Duodenal mucosa (tissue), 2 donors: ENCODE measurements at regions not wholly inside any gene's neighbourhood (a gene's known extent, or its start where the extent isn't known, plus 50 kb on each side); places are given as distances from the start of the nearest gene placed in this dataset.
"Not testable (repeated sequence)": the region's sequence is repeated elsewhere in the genome, so short reads cannot be mapped to it uniquely, and the experiment has no call there.

Experiments used
- H3K27ac ChIP-seq: one replicate; pipeline ENCODE4 v1.7.0; 2013; ENCODE audit warnings: low read depth, low read length
- H3K27me3 ChIP-seq, 2 donors: one replicate each; pipeline ENCODE4 v1.7.0; 2013; ENCODE audit warnings: low read length in 2 of 2, control low read depth in 1 of 2; ENCODE audit not compliant: insufficient read depth in 2 of 2, control insufficient read depth in 1 of 2
- H3K36me3 ChIP-seq, 2 donors: one replicate each; pipeline ENCODE4 v1.7.0; 2013; ENCODE audit warnings: low read length in 2 of 2, control low read depth in 1 of 2; ENCODE audit not compliant: insufficient read depth in 2 of 2, control insufficient read depth in 1 of 2
- H3K4me1 ChIP-seq, 2 donors: one replicate each; pipeline ENCODE4 v1.7.0; 2013; ENCODE audit warnings: low read length in 2 of 2, control low read depth in 1 of 2; ENCODE audit not compliant: insufficient read depth in 2 of 2, control insufficient read depth in 1 of 2
- H3K4me3 ChIP-seq, 2 donors: one replicate each; pipeline ENCODE4 v1.7.0; 2013; ENCODE audit warnings: low read length in 2 of 2, low read depth in 1 of 2
- H3K9ac ChIP-seq, 2 donors: one replicate each; pipeline ENCODE4 v1.7.0; 2013; ENCODE audit warnings: low read length in 2 of 2, low read depth in 1 of 2
- H3K9me3 ChIP-seq, 2 donors: one replicate each; pipeline ENCODE4 v1.7.0; 2013; ENCODE audit warnings: low read length in 2 of 2, control low read depth in 1 of 2; ENCODE audit not compliant: control insufficient read depth in 1 of 2

DNA sequence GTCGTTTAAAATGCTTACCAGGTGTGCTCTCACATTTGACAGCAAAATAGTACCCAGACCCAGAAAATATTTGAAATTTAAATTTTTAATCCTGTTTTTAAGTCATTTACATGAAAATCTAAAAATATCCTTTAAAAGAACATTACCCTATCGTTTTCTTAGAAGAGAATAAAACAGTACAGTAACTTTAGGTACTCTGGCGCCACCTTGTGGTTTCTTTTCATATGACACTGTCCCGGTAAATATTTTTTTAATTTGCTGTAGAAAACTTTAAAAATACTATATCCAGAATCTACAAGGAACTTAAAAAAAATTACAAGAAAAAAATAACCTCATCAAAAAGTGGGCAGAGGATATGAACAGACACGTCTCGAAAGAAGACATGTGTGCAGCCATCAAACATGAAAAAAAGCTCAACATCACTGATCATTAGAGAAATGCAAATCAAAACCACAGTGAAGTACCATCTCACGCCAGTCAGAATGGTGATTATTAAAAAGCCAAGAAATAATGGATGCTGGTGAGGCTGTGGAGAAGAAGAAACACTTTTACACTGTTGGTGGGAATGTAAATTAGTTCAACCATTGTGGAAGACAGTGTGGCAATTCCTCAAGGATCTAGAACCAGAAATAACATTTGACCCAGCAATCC lies 129.2 kb downstream of the RGS21 start:
- Histone ChIP-seq H3K27ac (no peak overlapping the region), H3K9ac (no peak overlapping the region), H3K9me3 (no peaks in the 10 kb centered on the region), H3K36me3 (no peaks in the 10 kb centered on the region), H3K27me3 (no peaks in the 10 kb centered on the region), H3K4me3 (no peak overlapping the region), H3K4me1 (no peaks in the 10 kb centered on the region)

DNA sequence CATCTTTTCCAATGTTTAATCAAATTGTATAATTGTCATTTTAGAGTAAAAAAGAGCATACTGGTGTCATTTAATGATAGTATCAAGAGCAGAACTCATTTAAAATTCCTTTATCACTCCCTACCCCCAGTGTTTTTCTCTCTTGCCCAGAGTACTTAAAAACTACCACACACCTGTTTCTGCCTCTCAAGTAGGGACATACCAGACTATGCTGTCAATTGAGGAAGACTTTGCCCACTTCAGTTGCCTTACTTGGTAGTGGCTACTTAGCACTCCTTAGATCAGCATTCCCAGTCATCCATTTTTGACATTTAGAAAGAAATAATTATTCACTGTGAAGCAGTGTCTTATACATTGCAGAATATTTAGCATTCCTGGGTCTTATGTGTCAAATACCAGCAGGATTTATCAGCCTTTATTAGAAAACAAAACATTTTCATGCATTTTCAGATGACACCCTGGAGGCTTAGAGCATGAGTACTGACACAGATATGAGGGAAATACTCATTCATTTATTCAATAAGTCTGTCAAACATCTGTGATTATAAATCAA lies 127.5 kb upstream of the RGS1 start:
- no peaks in the 10 kb centered on the region for H3K9me3 ChIP-seq
- no peak overlapping the region for H3K4me3 ChIP-seq
- no peak overlapping the region for H3K9ac ChIP-seq
- no peaks in the 10 kb centered on the region for H3K27me3 ChIP-seq
- no peak overlapping the region for H3K27ac ChIP-seq
- no peaks in the 10 kb centered on the region for H3K4me1 ChIP-seq
- no peaks in the 10 kb centered on the region for H3K36me3 ChIP-seq

DNA sequence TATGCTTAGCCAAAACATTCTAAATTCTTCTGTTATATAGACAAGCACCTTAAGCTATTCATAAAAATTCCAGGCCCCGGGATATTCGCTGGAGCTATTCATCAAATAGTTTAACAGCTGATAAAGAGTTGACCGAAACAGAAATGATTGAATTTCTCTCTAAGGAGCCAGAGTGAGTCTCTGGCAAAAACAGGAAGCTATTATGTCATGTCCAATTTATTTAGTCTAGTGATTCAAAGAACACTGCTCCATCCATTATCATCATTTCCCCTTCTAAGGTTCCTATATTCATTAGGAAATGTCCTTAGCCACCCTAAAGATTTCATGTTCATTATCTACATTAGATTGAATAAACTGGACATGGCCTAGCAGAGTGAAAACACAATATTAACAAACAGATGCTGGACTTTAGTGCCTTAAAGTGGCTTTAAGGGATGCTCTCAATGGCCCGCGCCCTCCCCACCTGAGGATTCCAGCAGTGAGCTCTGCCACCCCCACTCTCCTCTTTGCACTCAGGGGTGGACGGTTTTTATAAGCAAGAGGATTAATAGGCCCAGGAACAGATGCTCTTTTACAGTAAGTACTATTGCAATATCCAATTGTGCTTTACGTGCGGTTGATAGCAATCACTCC lies 122.1 kb upstream of the RGS1 start:
- H3K4me1 ChIP-seq = no peaks in the 10 kb centered on the region
- no peaks in the 10 kb centered on the region for H3K9me3 ChIP-seq
- H3K27ac ChIP-seq = no peak overlapping the region
- H3K9ac ChIP-seq = no peak overlapping the region
- H3K4me3 ChIP-seq = no peak overlapping the region
- H3K36me3 ChIP-seq = no peaks in the 10 kb centered on the region
- no peaks in the 10 kb centered on the region for H3K27me3 ChIP-seq

GRCh38 chr1:192459467-192459866 lies 116.1 kb upstream of the RGS1 start:
- Histone ChIP-seq H3K27ac (no peak overlapping the region), H3K4me3 (no peak overlapping the region), H3K4me1 (no peaks in the 10 kb centered on the region), H3K9me3 (no peaks in the 10 kb centered on the region), H3K27me3 (no peaks in the 10 kb centered on the region), H3K9ac (no peak overlapping the region), H3K36me3 (no peaks in the 10 kb centered on the region)

DNA sequence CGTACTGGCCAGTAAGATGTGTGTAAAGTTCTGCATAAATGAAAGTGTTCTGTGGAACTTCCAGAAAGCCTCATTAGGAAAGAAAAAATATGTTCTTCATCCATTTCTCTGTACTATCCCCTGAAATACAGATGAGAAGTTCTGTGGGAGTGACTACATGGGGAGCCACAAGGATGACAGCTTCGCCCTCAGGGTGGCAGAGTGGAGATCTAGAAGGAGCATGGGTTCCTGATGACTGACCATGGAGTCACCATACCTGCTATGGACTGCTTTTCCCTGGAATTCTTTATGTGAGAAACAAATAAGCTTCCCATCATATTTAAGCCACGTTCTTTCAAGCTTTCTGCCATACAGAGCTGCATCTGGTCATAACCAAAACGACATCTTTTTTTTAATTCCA lies 113.9 kb upstream of the RGS1 start:
- no peaks in the 10 kb centered on the region for H3K4me1 ChIP-seq
- H3K9me3 ChIP-seq = no peaks in the 10 kb centered on the region
- H3K27me3 ChIP-seq = no peaks in the 10 kb centered on the region
- no peaks in the 10 kb centered on the region for H3K36me3 ChIP-seq
- no peak overlapping the region for H3K27ac ChIP-seq
- no peak overlapping the region for H3K9ac ChIP-seq
- no peak overlapping the region for H3K4me3 ChIP-seq

- no peak overlapping the region for H3K9ac ChIP-seq
These were observed 113.0 kb upstream of the RGS1 start for GRCh38 chr1:192462616-192463015.

GRCh38 chr1:192463661-192464060 lies 111.9 kb upstream of the RGS1 start:
- Histone ChIP-seq H3K9me3 (no peaks in the 10 kb centered on the region), H3K4me1 (no peaks in the 10 kb centered on the region), H3K4me3 (no peak overlapping the region), H3K27ac (no peak overlapping the region), H3K27me3 (no peaks in the 10 kb centered on the region), H3K36me3 (no peaks in the 10 kb centered on the region), H3K9ac (no peak overlapping the region)

More at GRCh38 chr1:192462616-192463015, 113.0 kb upstream of the RGS1 start:
- Histone ChIP-seq H3K4me1 (no peaks in the 10 kb centered on the region), H3K36me3 (no peaks in the 10 kb centered on the region), H3K9me3 (no peaks in the 10 kb centered on the region), H3K4me3 (no peak overlapping the region), H3K27ac (no peak overlapping the region), H3K27me3 (no peaks in the 10 kb centered on the region)

GRCh38 chr1:192465221-192465620 lies 110.4 kb upstream of the RGS1 start:
- H3K36me3 ChIP-seq, H3K4me1 ChIP-seq, H3K9ac ChIP-seq, H3K27me3 ChIP-seq, H3K9me3 ChIP-seq, H3K4me3 ChIP-seq, H3K27ac ChIP-seq: not testable (repeated sequence)

GRCh38 chr1:192474080-192474683 lies 101.4 kb upstream of the RGS1 start:
- peaks cover 0 to 4% of the 10 kb centered on the region in 2 donors for H3K27me3 ChIP-seq
- no peak overlapping the region for H3K27ac ChIP-seq
- no peak overlapping the region for H3K9ac ChIP-seq
- H3K4me1 ChIP-seq = no peaks in the 10 kb centered on the region
- H3K9me3 ChIP-seq = no peaks in the 10 kb centered on the region
- H3K4me3 ChIP-seq = no peak overlapping the region
- no peaks in the 10 kb centered on the region for H3K36me3 ChIP-seq

- Histone ChIP-seq H3K27ac (no peak overlapping the region), H3K9ac (no peak overlapping the region), H3K4me1 (no peaks in the 10 kb centered on the region), H3K27me3 (peaks cover 0 to under 1% of the 10 kb centered on the region in 2 donors), H3K4me3 (no peak overlapping the region), H3K36me3 (no peaks in the 10 kb centered on the region), H3K9me3 (no peaks in the 10 kb centered on the region)
These were observed 100.2 kb upstream of the RGS1 start for GRCh38 chr1:192475329-192475728.
